HG03558 (cell line): ENCODE measurements at regions not wholly inside any gene's neighbourhood (a gene's known extent, or its start where the extent isn't known, plus 50 kb on each side); places are given as distances from the start of the nearest gene placed in this dataset.
"Not testable (repeated sequence)": the region's sequence is repeated elsewhere in the genome, so short reads cannot be mapped to it uniquely, and the experiment has no call there.

Source experiments
- ATAC-seq: cut with Tn5 transposase; IDR thresholded peaks from one replicate; pipeline ENCODE4 v1.9.1; 2021; ENCODE audit warnings: moderate number of reproducible peaks; ENCODE audit not compliant: unreplicated experiment; ENCODE audit errors: extremely low read depth

- not testable (repeated sequence) for ATAC-seq
These were observed 102.8 kb upstream of the KCNMA1 start for GRCh38 chr10:77740396-77740795.

- no peak for ATAC-seq
These were observed 101.0 kb upstream of the KCNMA1 start for GRCh38 chr10:77738496-77739158.

GRCh38 chr10:77737608-77738007, 100.0 kb upstream of the KCNMA1 start:
- ATAC-seq: no peak

GRCh38 chr10:77735136-77735535, 97.5 kb upstream of the KCNMA1 start:
- ATAC-seq: not testable (repeated sequence)

- no peak for ATAC-seq
These were observed 94.8 kb upstream of the KCNMA1 start for GRCh38 chr10:77732213-77733003.

- no peak for ATAC-seq
These were observed 89.9 kb upstream of the KCNMA1 start for GRCh38 chr10:77727481-77727880.

GRCh38 chr10:77726732-77727131, 89.1 kb upstream of the KCNMA1 start:
- no peak for ATAC-seq

GRCh38 chr10:77726301-77726700, 88.7 kb upstream of the KCNMA1 start:
- ATAC-seq: no peak

- no peak for ATAC-seq
These were observed 87.2 kb upstream of the KCNMA1 start for GRCh38 chr10:77724820-77725219.

GRCh38 chr10:77723376-77723775, 85.8 kb upstream of the KCNMA1 start:
- no peak for ATAC-seq

- ATAC-seq: not testable (repeated sequence)
These were observed 85.3 kb upstream of the KCNMA1 start for GRCh38 chr10:77722956-77723355.

GRCh38 chr10:77721815-77722214, 84.2 kb upstream of the KCNMA1 start:
- ATAC-seq: no peak

GRCh38 chr10:77718957-77719356, 81.3 kb upstream of the KCNMA1 start:
- no peak for ATAC-seq

- ATAC-seq: not testable (repeated sequence)
These were observed 80.7 kb upstream of the KCNMA1 start for GRCh38 chr10:77718312-77718711.

GRCh38 chr10:77717336-77717735, 79.7 kb upstream of the KCNMA1 start:
- no peak for ATAC-seq

- no peak for ATAC-seq
These were observed 79.1 kb upstream of the KCNMA1 start for GRCh38 chr10:77716458-77717317.

- no peak for ATAC-seq
These were observed 77.9 kb upstream of the KCNMA1 start for GRCh38 chr10:77715536-77715935.

GRCh38 chr10:77715088-77715487, 77.5 kb upstream of the KCNMA1 start:
- ATAC-seq: no peak

- ATAC-seq: no peak
These were observed 76.1 kb upstream of the KCNMA1 start for GRCh38 chr10:77713521-77714280.

- ATAC-seq: no peak
These were observed 74.6 kb upstream of the KCNMA1 start for GRCh38 chr10:77712207-77712606.
